H1 (cell line): ENCODE measurements at regions not wholly inside any gene's neighbourhood (a gene's known extent, or its start where the extent isn't known, plus 50 kb on each side); places are given as distances from the start of the nearest gene placed in this dataset.

ENCODE experiments used
- CTCF ChIA-PET: fragments of 300-600 bp; sonication (Branson Sonifier 250); formaldehyde crosslinking; loops from one replicate; lab custom pipeline; 2021; ENCODE audit not compliant: partially characterized antibody; lab: Charles Lee
- POLR2A ChIA-PET: fragments of 300-600 bp; sonication (Branson Sonifier 250); formaldehyde crosslinking; loops from one replicate; lab custom pipeline; 2021; ENCODE audit warnings: inconsistent platforms; ENCODE audit not compliant: partially characterized antibody; lab: Charles Lee
- DNase-seq, 2 experiments: peaks; one replicate each; pipeline versions ENCODE4 v3.0.0 to v3.0.0-alpha.2; 2010 to 2022; ENCODE audit warnings: low spot score in 2 of 2, low read depth in 1 of 2, mixed read lengths in 1 of 2
- FAIRE-seq: peaks from 2 replicates; lab custom pipeline; 2011; peaks lifted over from hg19 to GRCh38; lab: Jason Lieb, UNC
- H2AFZ ChIP-seq: 2 replicates; pipeline ENCODE4 v1.8.1; 2012; ENCODE audit warnings: low read length, inconsistent platforms
- H2AK5ac ChIP-seq: 2 replicates; pipeline ENCODE4 v1.6.1; 2013; ENCODE audit warnings: low read depth, low read length
- H2BK120ac ChIP-seq: replicated peaks from 2 replicates; pipeline ENCODE3; 2013; ENCODE audit warnings: low read depth, low read length, inconsistent platforms
- H2BK12ac ChIP-seq: 2 replicates; pipeline ENCODE4 v1.6.1; 2013; ENCODE audit warnings: low read depth, low read length
- H2BK15ac ChIP-seq: 2 replicates; pipeline ENCODE4 v1.6.1; 2013; ENCODE audit warnings: low read length
- H2BK20ac ChIP-seq: 2 replicates; pipeline ENCODE4 v1.6.1; 2013; ENCODE audit warnings: low read length
- H2BK5ac ChIP-seq: 2 replicates; pipeline ENCODE4 v1.6.1; 2013; ENCODE audit warnings: low read depth, low read length
- H3K14ac ChIP-seq: 2 replicates; pipeline ENCODE4 v1.6.1; 2013; ENCODE audit warnings: inconsistent platforms; ENCODE audit not compliant: insufficient read length
- H3K18ac ChIP-seq: 2 replicates; pipeline ENCODE4 v1.6.1; 2013; ENCODE audit warnings: low read length; ENCODE audit errors: extremely low read depth
- H3K23ac ChIP-seq: 2 replicates; pipeline ENCODE4 v1.6.1; 2013; ENCODE audit warnings: inconsistent platforms; ENCODE audit not compliant: insufficient read length
- H3K23me2 ChIP-seq: 2 replicates; pipeline ENCODE4 v1.6.1; 2013; ENCODE audit warnings: low read depth, low read length
- H3K27ac ChIP-seq: 2 replicates; pipeline ENCODE4 v1.6.1; 2011; ENCODE audit warnings: low read depth, low read length, inconsistent platforms
- H3K27me3 ChIP-seq, 4 experiments: replicated peaks in 1 of 4; 1 replicate in 1 of 4; 2 replicates in 3 of 4; pipeline versions ENCODE4 v1.6.1 to v1.8.1; 2011 to 2013; ENCODE audit warnings: low read length in 3 of 4, mild to moderate bottlenecking in 3 of 4, inconsistent platforms in 2 of 4, mixed read lengths in 2 of 4, moderate library complexity in 1 of 4; ENCODE audit not compliant: control insufficient read depth in 3 of 4, insufficient read depth in 3 of 4; ENCODE audit errors: extremely low read depth in 1 of 4
- H3K36me3 ChIP-seq, 4 experiments: 2 replicates each; pipeline versions ENCODE4 v1.6.1 to v1.8.1; 2011 to 2013; ENCODE audit warnings: mild to moderate bottlenecking in 4 of 4, low read length in 3 of 4, moderate library complexity in 2 of 4, control low read depth in 1 of 4, inconsistent platforms in 1 of 4; ENCODE audit not compliant: insufficient read depth in 4 of 4, control insufficient read depth in 2 of 4
- H3K4ac ChIP-seq: replicated peaks from 2 replicates; pipeline ENCODE3; 2013; ENCODE audit warnings: low read length, low read depth, mixed read lengths, inconsistent platforms; ENCODE audit not compliant: insufficient read length
- H3K4me1 ChIP-seq, 4 experiments: replicated peaks in 1 of 4; 1 replicate in 1 of 4; 2 replicates in 3 of 4; pipeline versions ENCODE4 v1.6.1 to v1.8.1; 2011 to 2013; ENCODE audit warnings: low read length in 3 of 4, inconsistent platforms in 2 of 4, mixed read lengths in 1 of 4; ENCODE audit not compliant: insufficient read depth in 4 of 4, control insufficient read depth in 3 of 4
- H3K4me2 ChIP-seq, 2 experiments: 2 replicates each; pipeline versions ENCODE4 v1.6.1 to v1.8.1; 2011 to 2013; ENCODE audit warnings: low read depth in 2 of 2, low read length in 2 of 2, control low read depth in 1 of 2, inconsistent platforms in 1 of 2, mild to moderate bottlenecking in 1 of 2; ENCODE audit not compliant: insufficient read depth in 1 of 2
- H3K4me3 ChIP-seq, 4 experiments: fragments of 200-600, 300-600 bp in 1 of 4; sonication (generic), shearing (Covaris generic), sonication (Bioruptor Twin) in 1 of 4; 2 replicates each; pipeline versions ENCODE4 v1.5.1 to v1.8.1; 2011 to 2016; ENCODE audit warnings: low read length in 4 of 4, low read depth in 3 of 4, control low read depth in 2 of 4, inconsistent platforms in 2 of 4, mild to moderate bottlenecking in 2 of 4, mixed read lengths in 1 of 4, moderate library complexity in 1 of 4; ENCODE audit not compliant: insufficient read depth in 2 of 4; ENCODE audit errors: extremely low read depth in 1 of 4
- H3K56ac ChIP-seq: replicated peaks from 2 replicates; pipeline ENCODE3; 2013; ENCODE audit warnings: low read depth, mild to moderate bottlenecking, mixed read lengths, low read length, inconsistent platforms; ENCODE audit not compliant: insufficient read length
- H3K79me1 ChIP-seq: 2 replicates; pipeline ENCODE4 v1.6.1; 2013; ENCODE audit warnings: low read depth, low read length, control low read depth
- H3K79me2 ChIP-seq, 2 experiments: 2 replicates each; pipeline versions ENCODE4 v1.6.1 to v1.8.1; 2012 to 2013; ENCODE audit warnings: low read length in 2 of 2, mild to moderate bottlenecking in 2 of 2, inconsistent platforms in 1 of 2; ENCODE audit not compliant: insufficient read depth in 2 of 2, control insufficient read depth in 1 of 2
- H3K9ac ChIP-seq, 4 experiments: replicated peaks in 1 of 4; 1 replicate in 1 of 4; 2 replicates in 3 of 4; pipeline versions ENCODE4 v1.6.1 to v1.8.1; 2011 to 2013; ENCODE audit warnings: low read depth in 3 of 4, low read length in 3 of 4, control low read depth in 2 of 4, mild to moderate bottlenecking in 2 of 4, moderate library complexity in 2 of 4, inconsistent platforms in 1 of 4; ENCODE audit errors: extremely low read depth in 1 of 4
- H3K9me3 ChIP-seq, 2 experiments: 2 replicates each; pipeline versions ENCODE4 v1.6.1 to v1.8.1; 2012 to 2013; ENCODE audit warnings: mild to moderate bottlenecking in 2 of 2, moderate library complexity in 2 of 2, control low read depth in 1 of 2, inconsistent platforms in 1 of 2, low read depth in 1 of 2, low read length in 1 of 2, mixed read lengths in 1 of 2; ENCODE audit not compliant: insufficient read depth in 2 of 2
- H4K20me1 ChIP-seq, 2 experiments: replicated peaks in 1 of 2; 2 replicates each; pipeline versions ENCODE3 to v1.8.1; 2011 to 2013; ENCODE audit warnings: inconsistent platforms in 2 of 2, low read length in 2 of 2, mild to moderate bottlenecking in 1 of 2; ENCODE audit not compliant: insufficient read depth in 2 of 2, control insufficient read depth in 1 of 2
- H4K5ac ChIP-seq: 2 replicates; pipeline ENCODE4 v1.6.1; 2013; ENCODE audit warnings: low read length, low read depth, mixed read lengths, inconsistent platforms; ENCODE audit not compliant: insufficient read length
- H4K8ac ChIP-seq: 2 replicates; pipeline ENCODE4 v1.8.0; 2013; ENCODE audit warnings: mild to moderate bottlenecking, moderate library complexity, low read length, inconsistent platforms; ENCODE audit not compliant: insufficient read depth; ENCODE audit errors: extremely low read depth
- H4K91ac ChIP-seq: replicated peaks from 2 replicates; pipeline ENCODE3; 2013; ENCODE audit warnings: low read length, mixed read lengths, inconsistent platforms; ENCODE audit not compliant: insufficient read length
- BACH1 ChIP-seq: IDR thresholded peaks from 2 replicates; pipeline ENCODE4 v1.6.1; 2012; ENCODE audit warnings: low read length, improper control_type of control experiment
- BRCA1 ChIP-seq: IDR thresholded peaks from 2 replicates; pipeline ENCODE4 v1.6.1; 2012; ENCODE audit warnings: low read depth, low read length, improper control_type of control experiment
- NANOG ChIP-seq: IDR thresholded peaks from 2 replicates; pipeline ENCODE4 v1.6.1; 2011; ENCODE audit warnings: low read length, low read depth, mild to moderate bottlenecking, inconsistent platforms; ENCODE audit not compliant: insufficient read depth, poor library complexity, severe bottlenecking
- PHF8 ChIP-seq: fragments of 200-600 bp; sonication (generic); conservative IDR thresholded peaks from 2 replicates; pipeline ENCODE4 v1.7.1; 2012; ENCODE audit warnings: low read depth, mild to moderate bottlenecking, inconsistent platforms, low read length, moderate library complexity
- SAP30 ChIP-seq: fragments of 300-600 bp; sonication (generic); IDR thresholded peaks from 2 replicates; pipeline ENCODE4 v1.7.1; 2012; ENCODE audit warnings: low read length, moderate library complexity, mild to moderate bottlenecking, inconsistent platforms; ENCODE audit not compliant: insufficient read depth, insufficient replicate concordance
- SIX5 ChIP-seq: IDR thresholded peaks from 2 replicates; pipeline ENCODE4 v1.6.1; 2011; ENCODE audit warnings: mild to moderate bottlenecking, low read depth, low read length
- SP1 ChIP-seq: IDR thresholded peaks from 2 replicates; pipeline ENCODE4 v1.6.1; 2011; ENCODE audit warnings: low read depth, low read length
- SP2 ChIP-seq: IDR thresholded peaks from 2 replicates; pipeline ENCODE4 v1.6.1; 2012; ENCODE audit warnings: mild to moderate bottlenecking, low read length, inconsistent platforms
- TBP ChIP-seq: IDR thresholded peaks from 2 replicates; pipeline ENCODE4 v1.6.1; 2011; ENCODE audit warnings: low read depth, low read length, improper control_type of control experiment
- YY1 ChIP-seq: IDR thresholded peaks from 2 replicates; pipeline ENCODE4 v1.6.1; 2011; ENCODE audit warnings: low read depth, mild to moderate bottlenecking, low read length
- TF ChIP-seq, protein P1 (sequence below): IDR thresholded peaks from 2 replicates; pipeline ENCODE4 v1.6.1; 2012; ENCODE audit warnings: inconsistent platforms

- TF ChIP-seq SP2 (no peak), BRCA1 (no peak)
Observed at GRCh38 chr2:17426743-17427142, 91.5 kb downstream of the RAD51AP2 start (continued).

GRCh38 chr2:17422061-17422460 lies 96.2 kb downstream of the RAD51AP2 start:
- ChIA-PET POLR2A (no interaction called here), CTCF (interaction anchor here (0.9 kb wide), 1 partner anchor 223 kb away, joined by 3 read pairs; no protein-coding TSS in a partner anchor)
- Histone ChIP-seq H2BK20ac (no peak overlapping the region), H2AFZ (no peak overlapping the region), H3K4me2 (no peak overlapping the region), H3K23me2 (no peaks in the 10 kb centered on the region), H2BK12ac (no peak overlapping the region), H3K9me3 (no peaks in the 10 kb centered on the region), H3K4me3 (no peak overlapping the region), H3K27ac (no peak overlapping the region), H2BK120ac (no peak overlapping the region), H2AK5ac (no peak overlapping the region), H3K27me3 (no peaks in the 10 kb centered on the region), H2BK5ac (no peak overlapping the region), H4K91ac (no peak overlapping the region), H4K5ac (no peak overlapping the region), H3K14ac (no peak overlapping the region), H3K23ac (no peak overlapping the region), H3K79me2 (no peaks in the 10 kb centered on the region), H3K56ac (no peak overlapping the region), H3K79me1 (no peaks in the 10 kb centered on the region), H3K18ac (no peak overlapping the region), H4K20me1 (no peaks in the 10 kb centered on the region), H3K4me1 (no peaks in the 10 kb centered on the region), H4K8ac (no peak overlapping the region), H3K36me3 (no peaks in the 10 kb centered on the region), H3K9ac (no peak overlapping the region), H3K4ac (no peak overlapping the region), H2BK15ac (no peak overlapping the region)
- DNase-seq, result no peak
- no peak for FAIRE-seq
- TF ChIP-seq PHF8 (no peak), SP1 (no peak), SAP30 (no peak), YY1 (no peak), NANOG (no peak), SIX5 (no peak), TBP (no peak), BACH1 (no peak)
- TF ChIP-seq, protein P1, sequence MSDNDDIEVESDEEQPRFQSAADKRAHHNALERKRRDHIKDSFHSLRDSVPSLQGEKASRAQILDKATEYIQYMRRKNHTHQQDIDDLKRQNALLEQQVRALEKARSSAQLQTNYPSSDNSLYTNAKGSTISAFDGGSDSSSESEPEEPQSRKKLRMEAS, result no peak
